Mononuclear cell (primary cell): ENCODE measurements at regions not wholly inside any gene's neighbourhood (a gene's known extent, or its start where the extent isn't known, plus 50 kb on each side); places are given as distances from the start of the nearest gene placed in this dataset.

Experiments used
- H3K27me3 ChIP-seq: 2 replicates; pipeline ENCODE4 v1.6.0; 2011; ENCODE audit warnings: low read length, control low read depth; ENCODE audit not compliant: insufficient read depth
- H3K4me1 ChIP-seq: 2 replicates; pipeline ENCODE4 v1.5.1; 2011; ENCODE audit warnings: mild to moderate bottlenecking, low read length, control low read depth; ENCODE audit not compliant: insufficient read depth
- H3K4me3 ChIP-seq: 2 replicates; pipeline ENCODE4 v1.5.1; 2011; ENCODE audit warnings: mild to moderate bottlenecking, low read length, moderate library complexity
- H3K9me3 ChIP-seq: 2 replicates; pipeline ENCODE4 v1.5.1; 2011; ENCODE audit warnings: low read depth, mild to moderate bottlenecking, control low read depth, low read length

GRCh38 chr9:90013778-90014177 is 409.0 kb downstream of the GADD45G start:
- H3K9me3 ChIP-seq: no peaks in the 10 kb centered on the region
- H3K4me3 ChIP-seq: no peak overlapping the region
- H3K4me1 ChIP-seq: peaks cover 18% of the 10 kb centered on the region
- no peaks in the 10 kb centered on the region for H3K27me3 ChIP-seq

GRCh38 chr9:90014421-90014820 is 409.6 kb downstream of the GADD45G start:
- Histone ChIP-seq H3K4me3 (no peak overlapping the region), H3K9me3 (no peaks in the 10 kb centered on the region), H3K4me1 (peaks cover 16% of the 10 kb centered on the region), H3K27me3 (no peaks in the 10 kb centered on the region)

- Histone ChIP-seq H3K4me3 (no peak overlapping the region), H3K27me3 (no peaks in the 10 kb centered on the region), H3K4me1 (peaks cover 11% of the 10 kb centered on the region)
Observed at GRCh38 chr9:90016272-90016671, 411.5 kb downstream of the GADD45G start.

GRCh38 chr9:90017679-90018078 is 412.9 kb downstream of the GADD45G start:
- no peaks in the 10 kb centered on the region for H3K27me3 ChIP-seq
- no peak overlapping the region for H3K4me3 ChIP-seq
- H3K4me1 ChIP-seq: peaks cover 15% of the 10 kb centered on the region
- H3K9me3 ChIP-seq: no peaks in the 10 kb centered on the region

More at GRCh38 chr9:90016272-90016671, 411.5 kb downstream of the GADD45G start:
- H3K9me3 ChIP-seq: no peaks in the 10 kb centered on the region

- no peaks in the 10 kb centered on the region for H3K9me3 ChIP-seq
- no peaks in the 10 kb centered on the region for H3K27me3 ChIP-seq
- H3K4me1 ChIP-seq: peaks cover 22% of the 10 kb centered on the region
- H3K4me3 ChIP-seq: no peak overlapping the region
Observed at GRCh38 chr9:90018688-90019087, 413.9 kb downstream of the GADD45G start.

GRCh38 chr9:90019626-90020025 is 414.8 kb downstream of the GADD45G start:
- Histone ChIP-seq H3K9me3 (no peaks in the 10 kb centered on the region), H3K4me3 (no peak overlapping the region), H3K4me1 (peaks cover 31% of the 10 kb centered on the region), H3K27me3 (no peaks in the 10 kb centered on the region)

- Histone ChIP-seq H3K4me3 (no peak overlapping the region), H3K4me1 (peaks cover 38% of the 10 kb centered on the region), H3K27me3 (no peaks in the 10 kb centered on the region), H3K9me3 (no peaks in the 10 kb centered on the region)
Observed at GRCh38 chr9:90020276-90020871, 415.6 kb downstream of the GADD45G start.

- H3K4me3 ChIP-seq: no peak overlapping the region
- H3K9me3 ChIP-seq: no peaks in the 10 kb centered on the region
- H3K27me3 ChIP-seq: no peaks in the 10 kb centered on the region
- H3K4me1 ChIP-seq: peaks cover 47% of the 10 kb centered on the region
Observed at GRCh38 chr9:90021216-90021906, 416.5 kb downstream of the GADD45G start.

- Histone ChIP-seq H3K4me1 (peaks cover 47% of the 10 kb centered on the region), H3K4me3 (no peak overlapping the region), H3K27me3 (no peaks in the 10 kb centered on the region), H3K9me3 (no peaks in the 10 kb centered on the region)
Observed at GRCh38 chr9:90022474-90022873, 417.7 kb downstream of the GADD45G start.

GRCh38 chr9:90023861-90024260 is 419.0 kb downstream of the GADD45G start:
- H3K4me3 ChIP-seq: no peak overlapping the region
- no peaks in the 10 kb centered on the region for H3K27me3 ChIP-seq
- peaks cover 43% of the 10 kb centered on the region for H3K4me1 ChIP-seq
- no peaks in the 10 kb centered on the region for H3K9me3 ChIP-seq

- H3K4me1 ChIP-seq: peaks cover 39% of the 10 kb centered on the region
Observed at GRCh38 chr9:90024409-90024808, 419.6 kb downstream of the GADD45G start.

GRCh38 chr9:90024823-90025222 is 420.0 kb downstream of the GADD45G start:
- Histone ChIP-seq H3K4me1 (peaks cover 39% of the 10 kb centered on the region), H3K27me3 (no peaks in the 10 kb centered on the region), H3K4me3 (no peak overlapping the region)

More at GRCh38 chr9:90024409-90024808, 419.6 kb downstream of the GADD45G start:
- Histone ChIP-seq H3K27me3 (no peaks in the 10 kb centered on the region), H3K9me3 (no peaks in the 10 kb centered on the region), H3K4me3 (no peak overlapping the region)

GRCh38 chr9:90025816-90026215 is 421.0 kb downstream of the GADD45G start:
- H3K27me3 ChIP-seq: no peaks in the 10 kb centered on the region
- no peak overlapping the region for H3K4me3 ChIP-seq
- H3K9me3 ChIP-seq: no peaks in the 10 kb centered on the region
- peaks cover 39% of the 10 kb centered on the region for H3K4me1 ChIP-seq

More at GRCh38 chr9:90024823-90025222, 420.0 kb downstream of the GADD45G start:
- H3K9me3 ChIP-seq: no peaks in the 10 kb centered on the region

GRCh38 chr9:90027296-90027790 is 422.5 kb downstream of the GADD45G start:
- Histone ChIP-seq H3K27me3 (no peaks in the 10 kb centered on the region), H3K4me3 (no peak overlapping the region), H3K9me3 (no peaks in the 10 kb centered on the region), H3K4me1 (peaks cover 39% of the 10 kb centered on the region)

GRCh38 chr9:90029386-90029785 is 424.6 kb downstream of the GADD45G start:
- Histone ChIP-seq H3K4me3 (no peak overlapping the region), H3K4me1 (peaks cover 18% of the 10 kb centered on the region), H3K27me3 (no peaks in the 10 kb centered on the region), H3K9me3 (no peaks in the 10 kb centered on the region)

- Histone ChIP-seq H3K4me3 (no peak overlapping the region), H3K27me3 (no peaks in the 10 kb centered on the region), H3K4me1 (peaks cover 12% of the 10 kb centered on the region), H3K9me3 (no peaks in the 10 kb centered on the region)
Observed at GRCh38 chr9:90029996-90030395, 425.2 kb downstream of the GADD45G start.
